ENCODE measurements at regions not wholly inside any gene's neighbourhood (a gene's known extent, or its start where the extent isn't known, plus 50 kb on each side); places are given as distances from the start of the nearest gene placed in this dataset.

GRCh38 chr11:19320827-19321226 is 80.1 kb upstream of the E2F8 start:
- no peak for DNase-seq

DNA sequence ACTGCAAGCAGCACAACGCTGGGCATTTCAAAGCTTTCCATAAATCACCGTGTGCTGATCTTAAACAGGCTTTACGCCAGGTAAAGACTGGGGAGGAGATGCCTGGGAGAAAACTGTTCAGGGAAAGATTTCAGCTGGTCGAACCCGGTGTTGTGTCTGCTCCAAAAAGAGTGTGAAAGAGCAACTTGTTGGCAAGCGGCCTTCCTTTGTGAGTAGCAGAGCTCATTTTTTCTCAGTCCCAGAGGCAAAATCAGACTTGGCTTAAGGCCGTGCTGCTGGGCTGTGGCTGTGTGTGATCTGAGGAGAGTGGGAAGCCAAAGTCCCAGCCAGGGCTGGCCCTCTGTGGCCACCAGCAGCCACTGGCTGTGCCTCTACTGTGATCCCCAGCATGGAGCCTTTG is 75.7 kb upstream of the E2F8 start:
- DNase-seq = no peak

- no peak for DNase-seq
These were observed 74.8 kb upstream of the E2F8 start for GRCh38 chr11:19315511-19315910.

GRCh38 chr11:19313140-19313539 is 72.4 kb upstream of the E2F8 start:
- no peak for DNase-seq

DNA sequence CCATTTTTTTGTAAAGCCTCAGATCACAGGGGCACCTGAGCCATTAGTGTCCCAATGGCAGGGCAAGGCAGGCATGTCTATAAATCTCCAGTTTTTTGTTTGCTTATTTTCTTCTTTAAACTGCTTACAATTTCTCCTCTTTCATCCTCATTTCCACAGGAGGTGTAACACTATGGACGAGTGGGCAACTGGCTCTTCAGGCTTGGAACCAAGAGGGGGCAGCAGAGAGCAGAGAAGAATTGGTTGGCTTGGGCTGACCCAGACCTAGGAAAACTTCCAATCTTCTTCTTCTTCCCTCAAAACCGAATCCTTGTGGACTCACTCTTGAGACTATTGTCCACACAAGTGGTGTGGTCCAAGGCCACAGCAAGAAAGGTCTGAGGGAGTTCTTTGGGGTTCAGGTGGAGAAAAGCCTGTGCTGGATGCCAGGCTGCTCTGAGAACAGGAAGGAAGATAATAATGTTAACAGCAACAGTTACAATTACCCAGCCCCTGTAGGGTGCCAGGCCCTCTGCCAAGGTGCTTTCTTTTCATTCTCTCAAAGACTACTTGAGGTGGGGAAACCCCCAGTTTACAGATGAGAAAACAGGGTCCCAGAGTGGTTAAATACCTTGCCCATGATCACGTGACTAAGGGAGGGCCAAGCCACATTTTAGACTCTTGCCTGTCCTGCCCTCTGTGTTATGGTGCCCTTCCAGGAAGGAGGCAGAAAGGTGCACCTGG is 70.7 kb upstream of the E2F8 start:
- peak; percentile 19 for DNase-seq

- no peak for DNase-seq
These were observed 66.8 kb upstream of the E2F8 start for GRCh38 chr11:19307498-19307897.

DNA sequence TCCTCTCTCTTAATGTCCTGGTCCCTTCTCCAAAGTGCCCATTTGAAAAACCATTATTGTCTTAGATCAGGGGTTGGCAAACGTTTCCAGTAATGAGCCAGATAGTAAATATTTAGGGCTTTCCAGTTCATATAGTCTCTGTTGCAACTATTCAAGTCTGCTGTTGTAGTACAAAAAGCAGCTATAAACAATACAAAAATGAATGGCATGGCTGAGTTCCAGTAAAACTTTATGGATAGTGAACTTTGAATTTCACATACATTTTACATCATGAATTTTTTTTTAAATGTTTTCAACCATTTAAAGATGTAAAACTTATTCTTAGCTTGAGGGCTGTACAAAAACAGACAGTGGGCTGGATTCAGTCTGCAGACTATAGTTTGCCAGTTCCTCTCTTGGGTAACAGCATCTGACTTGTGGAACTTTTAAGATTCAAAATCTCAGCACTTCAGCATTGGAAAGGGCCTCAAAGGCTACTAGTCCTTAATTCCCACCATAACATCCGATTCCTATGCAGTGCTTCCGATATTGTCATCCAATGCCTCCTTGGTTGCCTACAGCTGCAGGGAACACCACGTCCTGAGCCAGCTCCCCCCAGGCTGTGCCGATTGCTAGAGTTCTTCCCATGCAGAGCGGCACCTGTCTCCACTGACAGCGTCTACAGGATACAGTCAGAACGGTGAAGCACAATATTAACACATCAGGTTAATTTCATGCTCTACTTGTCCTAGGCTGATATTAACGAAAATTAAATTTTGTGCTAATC is 65.6 kb upstream of the E2F8 start:
- DNase-seq = peak; percentile 7

DNA sequence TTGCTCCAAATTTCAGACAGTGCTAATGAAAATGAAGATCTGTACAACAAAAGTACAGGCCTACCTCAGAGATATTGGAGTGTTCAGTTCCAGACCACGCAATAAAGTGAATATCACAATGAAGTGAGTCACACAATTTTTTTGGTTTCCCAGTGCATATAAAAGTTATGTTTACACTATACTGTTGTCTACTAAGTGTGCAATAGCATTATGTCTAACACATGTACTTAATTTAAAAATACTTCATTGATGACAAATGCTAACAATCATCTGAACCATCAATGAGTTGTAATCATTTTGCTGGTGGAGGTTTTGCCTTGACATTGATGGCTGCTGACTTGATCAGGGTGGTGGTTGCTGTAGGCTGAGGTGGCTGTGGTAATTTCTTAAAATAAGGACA is 60.6 kb upstream of the E2F8 start:
- no peak for DNase-seq

GRCh38 chr11:19294444-19294843 is 53.7 kb upstream of the E2F8 start:
- no peak for DNase-seq

DNA sequence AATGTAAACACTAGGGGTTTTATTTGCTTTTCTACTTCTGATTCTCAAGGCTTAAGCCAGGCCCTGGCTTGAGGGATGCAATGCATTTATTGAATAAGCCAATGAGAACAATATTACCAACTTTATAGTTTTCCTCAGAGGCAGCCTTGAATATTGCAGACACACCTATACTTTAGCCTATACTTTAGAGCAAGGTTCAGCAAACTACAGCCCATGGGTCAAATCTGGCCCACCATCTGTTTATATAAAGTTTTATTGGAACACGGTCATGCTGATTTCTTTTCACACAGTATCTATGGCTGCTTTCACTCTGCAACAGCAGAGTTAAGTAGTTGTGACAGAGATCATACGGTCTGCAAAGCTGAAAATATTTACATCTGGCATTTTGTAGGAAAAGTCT is 50.3 kb upstream of the E2F8 start:
- DNase-seq = no peak

All from NCI-H774 (cell line).